Prostate gland (tissue), 2 donors: ENCODE measurements at regions not wholly inside any gene's neighbourhood (a gene's known extent, or its start where the extent isn't known, plus 50 kb on each side); places are given as distances from the start of the nearest gene placed in this dataset.

Source experiments
- DNase-seq: peaks from one replicate; pipeline ENCODE4 v3.0.0-alpha.2; 2019; ENCODE audit warnings: low spot score
- H3K27ac ChIP-seq, 2 donors: fragments of 200-600 bp; sonication (generic); 2 replicates each; pipeline ENCODE4 v1.5.1; 2017 to 2019
- H3K27me3 ChIP-seq: fragments of 200-600 bp; sonication (generic); replicated peaks from 2 replicates; pipeline ENCODE4 v1.5.1; 2019; ENCODE audit not compliant: insufficient read depth
- H3K36me3 ChIP-seq, 2 donors: fragments of 200-600 bp; sonication (generic); 1 replicate in 1 of 2; 2 replicates in 1 of 2; pipeline versions ENCODE4 v1.5.1 to v1.8.1; 2017 to 2019
- H3K4me1 ChIP-seq: fragments of 200-600 bp; sonication (generic); replicated peaks from 2 replicates; pipeline ENCODE4 v1.5.1; 2019
- H3K4me3 ChIP-seq, 2 donors: fragments of 200-600 bp; sonication (generic); 2 replicates each; pipeline ENCODE4 v1.5.1; 2017 to 2019
- H3K9me3 ChIP-seq: fragments of 200-600 bp; sonication (generic); 2 replicates; pipeline ENCODE4 v1.5.1; 2017
- POLR2A ChIP-seq: fragments of 450-650 bp; IDR thresholded peaks from one replicate; pipeline ENCODE4 v1.6.1; 2016; ENCODE audit warnings: antibody characterized with exemption, mild to moderate bottlenecking
- POLR2AphosphoS5 ChIP-seq: sonication (generic); formaldehyde crosslinking; IDR thresholded peaks from one replicate; pipeline ENCODE4 v1.6.1; 2017; ENCODE audit warnings: antibody characterized with exemption
- WGBS: methylation state at CpG from one replicate; pipeline ENCODE4 v1.1.5; 2018; 5-methylcytosine and 5-hydroxymethylcytosine counted together
- intact Hi-C: fragments of 100-400 bp; cut with DNase I; formaldehyde crosslinking; loops from one replicate; pipeline ENCODE4 v1.14.2; 2022
- TF ChIP-seq, protein P1 (sequence below), 4 experiments: fragments of 200-600 bp in 2 of 4; fragments of 450-650 bp in 2 of 4; sonication (generic) in 2 of 4; IDR thresholded peaks; 1 replicate in 3 of 4; 2 replicates in 1 of 4; pipeline ENCODE4 v1.5.1; 2016 to 2019; ENCODE audit warnings: antibody characterized with exemption in 4 of 4, mild to moderate bottlenecking in 2 of 4, moderate library complexity in 2 of 4

DNA sequence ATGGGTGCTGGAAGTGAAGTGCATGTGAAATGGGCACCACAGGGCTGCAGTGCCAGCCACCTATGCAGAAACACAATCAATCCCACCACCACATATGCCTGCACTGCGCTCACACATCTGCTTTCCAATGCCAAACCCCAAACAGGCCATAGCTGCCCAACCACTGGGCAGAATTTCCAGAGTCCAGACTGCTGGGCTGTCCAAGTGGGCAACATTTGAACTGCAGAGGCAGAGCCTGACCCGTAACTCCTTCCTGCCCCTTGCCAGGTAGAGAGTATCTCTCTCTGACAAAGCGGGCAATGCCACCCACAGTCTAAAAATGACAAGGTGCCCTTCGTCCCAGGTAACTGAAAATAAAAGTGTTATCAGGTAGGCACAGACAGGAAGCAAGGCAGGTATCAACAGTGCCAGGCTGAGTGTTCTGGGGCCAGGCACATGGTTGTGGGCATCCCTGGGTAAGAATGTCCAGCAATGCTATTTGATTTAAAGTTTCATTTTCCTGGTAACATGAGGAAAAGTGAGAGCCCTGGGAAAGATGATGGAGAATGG lies 79.5 kb downstream of the FOXA2 start:
- no peak for DNase-seq
- no peak overlapping the region for H3K4me3 ChIP-seq
- H3K9me3 ChIP-seq: no peaks in the 10 kb centered on the region
- no peak overlapping the region for H3K27ac ChIP-seq
- intact Hi-C loops: no loop called here
- 87% methylated on average over 4 of the region's 4 CpGs for WGBS
- H3K36me3 ChIP-seq: no peaks in the 10 kb centered on the region
- no peaks in the 10 kb centered on the region for H3K4me1 ChIP-seq
- TF ChIP-seq, protein P1, sequence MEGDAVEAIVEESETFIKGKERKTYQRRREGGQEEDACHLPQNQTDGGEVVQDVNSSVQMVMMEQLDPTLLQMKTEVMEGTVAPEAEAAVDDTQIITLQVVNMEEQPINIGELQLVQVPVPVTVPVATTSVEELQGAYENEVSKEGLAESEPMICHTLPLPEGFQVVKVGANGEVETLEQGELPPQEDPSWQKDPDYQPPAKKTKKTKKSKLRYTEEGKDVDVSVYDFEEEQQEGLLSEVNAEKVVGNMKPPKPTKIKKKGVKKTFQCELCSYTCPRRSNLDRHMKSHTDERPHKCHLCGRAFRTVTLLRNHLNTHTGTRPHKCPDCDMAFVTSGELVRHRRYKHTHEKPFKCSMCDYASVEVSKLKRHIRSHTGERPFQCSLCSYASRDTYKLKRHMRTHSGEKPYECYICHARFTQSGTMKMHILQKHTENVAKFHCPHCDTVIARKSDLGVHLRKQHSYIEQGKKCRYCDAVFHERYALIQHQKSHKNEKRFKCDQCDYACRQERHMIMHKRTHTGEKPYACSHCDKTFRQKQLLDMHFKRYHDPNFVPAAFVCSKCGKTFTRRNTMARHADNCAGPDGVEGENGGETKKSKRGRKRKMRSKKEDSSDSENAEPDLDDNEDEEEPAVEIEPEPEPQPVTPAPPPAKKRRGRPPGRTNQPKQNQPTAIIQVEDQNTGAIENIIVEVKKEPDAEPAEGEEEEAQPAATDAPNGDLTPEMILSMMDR (IDR thresholded peaks at IDR 0.05): no peak
- TF ChIP-seq POLR2A (no peak), POLR2AphosphoS5 (no peak)
- no peaks in the 10 kb centered on the region for H3K27me3 ChIP-seq

DNA sequence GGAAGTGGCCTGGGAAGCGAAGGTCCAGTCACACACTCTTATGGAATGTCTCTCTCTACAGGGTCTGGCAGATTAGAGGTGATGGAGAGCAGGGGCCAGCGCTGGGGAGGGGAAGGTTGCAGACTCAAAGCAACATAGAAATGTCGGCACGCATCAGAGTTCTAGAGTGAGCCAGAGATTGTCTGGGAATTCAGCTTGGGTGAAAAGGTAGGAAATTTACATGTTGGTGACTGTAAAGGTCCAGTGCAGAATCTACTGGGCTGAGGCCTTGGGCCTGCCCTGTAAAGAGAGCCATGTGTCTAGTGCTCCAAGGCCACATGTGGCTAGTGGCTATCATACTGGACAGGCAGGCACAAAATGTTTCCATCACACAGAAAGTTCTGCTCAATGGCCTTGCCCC lies 80.8 kb downstream of the FOXA2 start:
- intact Hi-C loops: no loop called here
- H3K4me1 ChIP-seq: no peaks in the 10 kb centered on the region
- 91% methylated on average over 4 of the region's 4 CpGs for WGBS

DNA sequence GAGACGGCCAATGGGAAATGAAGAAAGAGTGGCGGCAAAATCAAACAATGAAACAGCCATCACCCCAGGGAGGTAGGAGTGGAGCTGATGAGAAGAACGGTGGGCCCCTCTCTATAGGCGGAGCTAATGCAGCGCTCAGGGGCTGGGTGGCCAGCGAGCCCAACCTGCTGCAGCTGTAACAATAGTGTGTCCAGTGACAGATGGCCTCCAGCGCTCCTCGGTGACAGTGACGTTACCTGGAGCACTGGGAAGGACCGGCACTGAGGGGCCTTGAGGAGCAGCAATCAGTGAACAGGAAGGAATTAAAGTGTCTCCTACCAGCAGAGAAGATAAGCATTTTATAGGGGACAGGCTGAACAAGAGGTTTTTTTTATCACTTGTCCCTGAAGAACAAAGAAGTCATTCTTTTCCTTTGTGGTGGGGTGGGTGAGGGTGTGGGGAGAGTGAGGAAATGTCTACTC lies 81.6 kb downstream of the FOXA2 start:
- no peaks in the 10 kb centered on the region for H3K4me1 ChIP-seq
- WGBS: 39% methylated on average over 10 of the region's 10 CpGs
- intact Hi-C loops: no loop called here
- H3K36me3 ChIP-seq: no peaks in the 10 kb centered on the region
- H3K27me3 ChIP-seq: no peaks in the 10 kb centered on the region
- no peak overlapping the region for H3K27ac ChIP-seq
- TF ChIP-seq POLR2AphosphoS5 (no peak), POLR2A (no peak)
- TF ChIP-seq, protein P1 (IDR thresholded peaks at IDR 0.05): no peak
- H3K4me3 ChIP-seq: no peak overlapping the region
- H3K9me3 ChIP-seq: no peaks in the 10 kb centered on the region
- DNase-seq: no peak

More for the DNA sequence above, 80.8 kb downstream of the FOXA2 start:
- Histone ChIP-seq H3K36me3 (no peaks in the 10 kb centered on the region), H3K27me3 (no peaks in the 10 kb centered on the region), H3K9me3 (no peaks in the 10 kb centered on the region), H3K4me3 (no peak overlapping the region), H3K27ac (no peak overlapping the region)
- no peak for TF ChIP-seq POLR2A
- TF ChIP-seq, protein P1 (IDR thresholded peaks at IDR 0.05): no peak
- no peak for TF ChIP-seq POLR2AphosphoS5
- no peak for DNase-seq

DNA sequence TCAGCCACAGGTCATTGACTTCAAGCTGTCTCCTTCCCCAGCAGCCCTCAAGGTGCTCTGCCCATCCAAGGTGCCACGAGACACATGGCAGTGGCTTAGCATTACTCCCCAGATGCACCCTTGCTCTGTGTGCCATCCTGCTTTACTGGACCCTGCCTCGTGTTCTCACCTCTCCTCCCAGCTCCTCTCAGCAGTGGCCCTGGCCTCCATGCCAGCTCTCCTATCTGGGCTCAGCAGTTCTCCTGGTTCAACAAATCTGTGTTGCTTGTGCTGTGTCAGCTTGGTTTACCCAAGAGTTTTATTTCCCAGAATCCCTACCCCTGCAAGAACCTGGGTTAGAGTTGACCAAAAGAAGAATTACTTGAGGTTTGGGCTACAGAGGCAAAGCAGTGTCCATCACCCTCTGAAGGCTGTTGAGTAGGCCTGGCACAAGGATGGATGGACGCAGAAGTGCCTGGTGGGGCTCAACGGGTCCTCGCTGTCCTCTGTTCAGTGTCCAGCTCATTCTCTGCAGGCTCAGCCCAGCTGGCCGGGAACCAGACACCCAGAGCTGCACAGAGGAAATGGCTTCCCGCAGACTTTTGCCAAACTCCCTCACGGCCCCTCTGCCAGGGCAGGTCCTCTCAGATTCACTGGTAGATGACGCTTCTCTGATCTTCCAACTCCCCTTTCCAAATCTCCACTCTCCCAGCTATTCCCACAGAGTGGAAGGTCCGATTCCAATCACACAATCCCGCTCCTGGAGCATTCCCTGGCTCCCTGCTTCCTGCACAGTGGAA lies 82.6 kb downstream of the FOXA2 start:
- WGBS: 83% methylated on average over 11 of the region's 11 CpGs
- H3K9me3 ChIP-seq: no peaks in the 10 kb centered on the region
- no peak overlapping the region for H3K27ac ChIP-seq
- TF ChIP-seq POLR2A (no peak), POLR2AphosphoS5 (no peak)
- TF ChIP-seq, protein P1 (IDR thresholded peaks at IDR 0.05): no peak
- intact Hi-C loops: no loop called here
- DNase-seq: no peak
- no peaks in the 10 kb centered on the region for H3K4me1 ChIP-seq
- no peaks in the 10 kb centered on the region for H3K36me3 ChIP-seq
- no peak overlapping the region for H3K4me3 ChIP-seq
- no peaks in the 10 kb centered on the region for H3K27me3 ChIP-seq

DNA sequence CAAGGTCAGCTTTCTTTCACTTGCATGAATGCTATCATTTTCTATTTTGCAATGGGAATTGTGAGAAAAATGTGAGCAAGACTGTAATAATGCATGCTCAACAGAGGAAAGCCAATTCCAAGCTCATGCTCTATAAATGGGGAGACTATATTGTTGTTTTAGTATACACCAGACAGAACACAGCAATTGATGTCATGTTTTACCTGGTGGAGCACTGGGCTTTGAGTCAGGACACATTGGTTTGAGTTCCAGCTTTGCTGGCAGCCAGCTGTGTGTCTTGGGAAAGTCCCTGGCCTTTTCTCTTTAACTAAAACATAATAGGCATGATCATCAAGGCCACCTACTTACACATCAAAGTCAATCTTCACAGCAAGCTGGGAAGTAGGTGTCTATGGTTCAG lies 83.3 kb downstream of the FOXA2 start:
- intact Hi-C loops: no loop called here

More for the DNA sequence above, 83.3 kb downstream of the FOXA2 start:
- DNase-seq: no peak
- no peak overlapping the region for H3K4me3 ChIP-seq
- no peak overlapping the region for H3K27ac ChIP-seq
- no peaks in the 10 kb centered on the region for H3K27me3 ChIP-seq
- H3K9me3 ChIP-seq: no peaks in the 10 kb centered on the region
- no peak for TF ChIP-seq POLR2AphosphoS5
- TF ChIP-seq POLR2A: no peak
- TF ChIP-seq, protein P1 (IDR thresholded peaks at IDR 0.05): no peak
- no peaks in the 10 kb centered on the region for H3K36me3 ChIP-seq
- H3K4me1 ChIP-seq: no peaks in the 10 kb centered on the region
